ENCODE measurements at regions not wholly inside any gene's neighbourhood (a gene's known extent, or its start where the extent isn't known, plus 50 kb on each side); places are given as distances from the start of the nearest gene placed in this dataset.

DNA sequence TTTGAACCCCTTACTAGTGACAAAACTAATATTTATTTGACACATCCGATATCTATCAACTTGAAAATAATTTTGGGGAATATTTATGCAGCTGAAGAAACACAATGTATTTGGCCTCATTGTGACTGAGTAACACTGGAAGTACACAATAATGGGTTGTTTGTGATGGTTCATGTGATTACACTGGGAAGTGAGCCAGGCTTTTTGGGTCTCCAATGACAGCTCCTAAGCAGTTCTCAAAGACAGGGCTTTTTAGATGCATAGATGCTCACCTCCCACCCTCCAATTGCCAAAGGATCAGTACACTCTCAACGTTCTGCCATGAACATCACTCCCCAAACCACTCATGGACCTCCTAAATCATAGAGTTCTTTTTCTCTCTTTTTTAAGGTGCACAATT is 170.0 kb downstream of the SLC24A2 start:
- no peak for TF ChIP-seq POLR2A (IDR thresholded peaks at IDR 0.05; ENCODE audit: low read depth, low read length)
- TF ChIP-seq SPI1 (IDR thresholded peaks at IDR 0.05; ENCODE audit: low read depth, low read length) = no peak
- TF ChIP-seq POLR2AphosphoS5 (IDR thresholded peaks at IDR 0.05; ENCODE audit: low read depth, low read length) = no peak
